Activated gamma-delta T cell (primary cell): ENCODE measurements at regions not wholly inside any gene's neighbourhood (a gene's known extent, or its start where the extent isn't known, plus 50 kb on each side); places are given as distances from the start of the nearest gene placed in this dataset.

Experiments used
- DNase-seq: peaks from one replicate; lab custom pipeline; 2025; lab: John Stamatoyannopoulos, UW

GRCh38 chr13:73210218-73210883 is 151.5 kb downstream of the KLF5 start:
- DNase-seq: no peak

- DNase-seq: no peak
Observed at GRCh38 chr13:73204952-73205351, 146.1 kb downstream of the KLF5 start.

GRCh38 chr13:73201626-73202025 is 142.8 kb downstream of the KLF5 start:
- DNase-seq: no peak

GRCh38 chr13:73198991-73199411 is 140.2 kb downstream of the KLF5 start:
- DNase-seq: no peak

- DNase-seq: no peak
Observed at GRCh38 chr13:73195091-73195490, 136.3 kb downstream of the KLF5 start.

GRCh38 chr13:73194310-73194709 is 135.5 kb downstream of the KLF5 start:
- no peak for DNase-seq

GRCh38 chr13:73193554-73193953 is 134.7 kb downstream of the KLF5 start:
- no peak for DNase-seq

GRCh38 chr13:73190477-73190876 is 131.7 kb downstream of the KLF5 start:
- DNase-seq: no peak

- no peak for DNase-seq
Observed at GRCh38 chr13:73189776-73190175, 131.0 kb downstream of the KLF5 start.

GRCh38 chr13:73189362-73189761 is 130.6 kb downstream of the KLF5 start:
- DNase-seq: no peak

GRCh38 chr13:73187106-73187505 is 128.3 kb downstream of the KLF5 start:
- no peak for DNase-seq

- DNase-seq: no peak
Observed at GRCh38 chr13:73179650-73180274, 121.0 kb downstream of the KLF5 start.

- no peak for DNase-seq
Observed at GRCh38 chr13:73177916-73178565, 119.2 kb downstream of the KLF5 start.

GRCh38 chr13:73177017-73177416 is 118.2 kb downstream of the KLF5 start:
- DNase-seq: no peak

- no peak for DNase-seq
Observed at GRCh38 chr13:73174521-73175010, 115.8 kb downstream of the KLF5 start.

- DNase-seq: no peak
Observed at GRCh38 chr13:73173279-73173811, 114.5 kb downstream of the KLF5 start.

- DNase-seq: no peak
Observed at GRCh38 chr13:73171926-73172325, 113.1 kb downstream of the KLF5 start.

GRCh38 chr13:73171271-73171682 is 112.5 kb downstream of the KLF5 start:
- no peak for DNase-seq

- DNase-seq: no peak
Observed at GRCh38 chr13:73169971-73170370, 111.2 kb downstream of the KLF5 start.

- no peak for DNase-seq
Observed at GRCh38 chr13:73168953-73169401, 110.2 kb downstream of the KLF5 start.

- DNase-seq: no peak
Observed at GRCh38 chr13:73168226-73168952, 109.6 kb downstream of the KLF5 start.
